ENCODE measurements at regions not wholly inside any gene's neighbourhood (a gene's known extent, or its start where the extent isn't known, plus 50 kb on each side); places are given as distances from the start of the nearest gene placed in this dataset.

DNA sequence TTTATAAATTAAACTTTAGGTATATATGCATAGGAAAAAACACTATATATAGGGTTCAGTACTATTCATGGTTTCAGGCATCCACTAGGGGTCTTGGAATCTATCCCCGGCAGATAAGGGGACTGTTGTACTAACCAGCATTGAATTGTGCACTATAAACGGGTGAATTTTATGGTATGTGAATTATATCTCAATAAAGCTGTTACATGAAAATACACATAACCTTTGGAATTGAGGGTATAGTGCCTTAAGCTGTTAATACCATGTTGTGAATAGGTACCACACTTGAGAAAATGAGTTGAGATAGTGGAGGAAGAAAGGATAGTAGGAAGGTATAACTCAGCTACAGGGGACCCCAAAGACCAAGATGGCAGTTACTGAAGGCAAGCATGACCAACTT lies 167.3 kb downstream of the HAUS1 start:
- no peak for DNase-seq (ENCODE audit: low read depth)
- TF ChIP-seq, protein P1, sequence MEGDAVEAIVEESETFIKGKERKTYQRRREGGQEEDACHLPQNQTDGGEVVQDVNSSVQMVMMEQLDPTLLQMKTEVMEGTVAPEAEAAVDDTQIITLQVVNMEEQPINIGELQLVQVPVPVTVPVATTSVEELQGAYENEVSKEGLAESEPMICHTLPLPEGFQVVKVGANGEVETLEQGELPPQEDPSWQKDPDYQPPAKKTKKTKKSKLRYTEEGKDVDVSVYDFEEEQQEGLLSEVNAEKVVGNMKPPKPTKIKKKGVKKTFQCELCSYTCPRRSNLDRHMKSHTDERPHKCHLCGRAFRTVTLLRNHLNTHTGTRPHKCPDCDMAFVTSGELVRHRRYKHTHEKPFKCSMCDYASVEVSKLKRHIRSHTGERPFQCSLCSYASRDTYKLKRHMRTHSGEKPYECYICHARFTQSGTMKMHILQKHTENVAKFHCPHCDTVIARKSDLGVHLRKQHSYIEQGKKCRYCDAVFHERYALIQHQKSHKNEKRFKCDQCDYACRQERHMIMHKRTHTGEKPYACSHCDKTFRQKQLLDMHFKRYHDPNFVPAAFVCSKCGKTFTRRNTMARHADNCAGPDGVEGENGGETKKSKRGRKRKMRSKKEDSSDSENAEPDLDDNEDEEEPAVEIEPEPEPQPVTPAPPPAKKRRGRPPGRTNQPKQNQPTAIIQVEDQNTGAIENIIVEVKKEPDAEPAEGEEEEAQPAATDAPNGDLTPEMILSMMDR (IDR thresholded peaks at IDR 0.05; ENCODE audit: insufficient read depth, low read length, severe bottlenecking): no peak
- no peak for FAIRE-seq

DNA sequence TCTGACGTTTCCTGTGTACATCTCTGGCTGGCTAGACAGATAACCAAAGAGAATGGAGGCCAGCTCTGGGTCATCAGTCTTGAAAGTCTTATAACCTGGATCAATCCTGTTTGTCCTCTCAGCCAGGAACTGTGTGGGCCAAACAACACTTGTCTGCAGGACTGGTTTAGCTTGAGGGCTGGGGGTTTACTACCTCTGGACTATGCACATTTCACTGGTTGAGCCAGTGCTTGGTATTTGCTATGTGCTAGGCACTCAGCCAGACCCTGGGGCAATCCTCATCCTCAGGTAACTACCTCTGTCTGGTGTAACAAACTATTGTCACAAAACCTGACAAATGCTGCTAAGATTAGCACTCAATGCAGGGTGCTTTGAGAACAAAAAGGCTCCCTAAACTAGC lies 169.7 kb downstream of the HAUS1 start:
- H3K36me3 ChIP-seq (ENCODE audit: control insufficient read depth, insufficient read depth, low read length): no peaks in the 10 kb centered on the region
- H3K4me3 ChIP-seq (ENCODE audit: low read depth, low read length): no peak overlapping the region
- FAIRE-seq (peak; percentile 92), DNase-seq (ENCODE audit: low read depth) (no peak)
- TF ChIP-seq, protein P1 (IDR thresholded peaks at IDR 0.05; ENCODE audit: insufficient read depth, low read length, severe bottlenecking): no peak
- H3K27me3 ChIP-seq (ENCODE audit: control insufficient read depth, insufficient read depth, low read length): no peaks in the 10 kb centered on the region

More for the DNA sequence above, 167.3 kb downstream of the HAUS1 start:
- no peaks in the 10 kb centered on the region for H3K36me3 ChIP-seq (ENCODE audit: control insufficient read depth, insufficient read depth, low read length)
- no peak overlapping the region for H3K4me3 ChIP-seq (ENCODE audit: low read depth, low read length)
- H3K27me3 ChIP-seq (ENCODE audit: control insufficient read depth, insufficient read depth, low read length): no peaks in the 10 kb centered on the region

DNA sequence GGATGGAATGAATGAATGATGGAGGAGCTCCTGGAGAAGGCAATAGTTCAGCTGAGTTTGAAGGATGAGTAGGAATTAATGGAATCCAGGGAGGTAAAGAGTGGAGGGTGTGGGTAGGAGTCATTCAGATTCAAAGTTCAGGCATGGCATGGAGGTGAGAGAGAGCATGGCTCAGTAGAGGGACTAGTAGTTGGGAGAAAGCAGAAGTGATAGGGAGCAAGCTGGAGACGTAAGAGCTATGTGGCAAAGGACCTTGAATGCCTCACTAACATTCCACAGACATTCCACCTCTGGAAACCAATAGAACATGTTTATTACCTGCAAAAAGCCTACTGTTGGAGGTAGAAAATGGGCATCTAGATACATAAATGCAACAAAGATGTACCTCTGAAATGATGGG lies 170.1 kb downstream of the HAUS1 start:
- Histone ChIP-seq H3K27me3 (ENCODE audit: control insufficient read depth, insufficient read depth, low read length) (no peaks in the 10 kb centered on the region), H3K36me3 (ENCODE audit: control insufficient read depth, insufficient read depth, low read length) (no peaks in the 10 kb centered on the region), H3K4me3 (ENCODE audit: low read depth, low read length) (no peak overlapping the region)
- FAIRE-seq (no peak), DNase-seq (ENCODE audit: low read depth) (no peak)
- TF ChIP-seq, protein P1 (IDR thresholded peaks at IDR 0.05; ENCODE audit: insufficient read depth, low read length, severe bottlenecking): no peak

DNA sequence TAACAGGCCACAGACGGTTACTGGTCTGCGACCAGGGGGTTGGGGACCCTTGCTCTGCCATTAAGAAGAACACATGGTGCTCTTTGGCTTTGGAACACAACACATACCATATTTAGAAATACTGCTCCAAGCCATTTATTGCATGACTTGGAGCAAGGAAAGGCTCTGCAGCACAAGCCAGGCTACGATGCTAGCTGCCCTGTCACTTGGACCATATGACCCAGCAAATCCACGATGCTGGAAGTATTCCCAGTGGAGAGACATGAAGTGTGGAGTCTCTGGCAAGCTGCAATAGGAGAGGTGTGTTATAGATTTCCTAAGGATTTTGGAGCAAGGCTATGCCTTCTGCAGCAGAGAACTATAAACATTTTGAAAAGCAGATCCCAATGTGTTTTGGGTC lies 171.2 kb downstream of the HAUS1 start:
- FAIRE-seq (no peak), DNase-seq (ENCODE audit: low read depth) (no peak)
- TF ChIP-seq, protein P1 (IDR thresholded peaks at IDR 0.05; ENCODE audit: insufficient read depth, low read length, severe bottlenecking): no peak
- Histone ChIP-seq H3K4me3 (ENCODE audit: low read depth, low read length) (no peak overlapping the region), H3K36me3 (ENCODE audit: control insufficient read depth, insufficient read depth, low read length) (no peaks in the 10 kb centered on the region), H3K27me3 (ENCODE audit: control insufficient read depth, insufficient read depth, low read length) (no peaks in the 10 kb centered on the region)

DNA sequence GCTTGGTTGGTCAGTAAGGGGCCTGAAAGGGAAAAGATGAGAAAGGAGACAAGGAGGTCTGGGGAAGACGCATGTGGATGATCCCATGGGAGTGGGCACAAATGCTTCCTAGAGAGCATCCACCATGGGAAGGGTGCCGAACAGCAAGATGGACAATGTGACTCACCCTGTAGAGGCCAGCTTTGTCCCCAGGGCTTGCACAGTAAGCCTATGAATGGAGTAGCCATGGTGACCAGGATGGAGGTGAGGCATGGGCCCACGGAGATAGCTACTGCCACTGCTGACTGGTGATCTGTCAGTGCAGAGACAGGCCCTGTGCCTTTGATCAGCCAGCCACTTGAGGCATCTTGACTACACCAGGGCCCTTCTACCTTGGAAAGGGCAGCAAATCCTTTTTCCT lies 172.6 kb downstream of the HAUS1 start:
- FAIRE-seq: no peak
- TF ChIP-seq, protein P1 (IDR thresholded peaks at IDR 0.05; ENCODE audit: insufficient read depth, low read length, severe bottlenecking): no peak

More for the DNA sequence above, 172.6 kb downstream of the HAUS1 start:
- no peaks in the 10 kb centered on the region for H3K36me3 ChIP-seq (ENCODE audit: control insufficient read depth, insufficient read depth, low read length)
- H3K4me3 ChIP-seq (ENCODE audit: low read depth, low read length): no peak overlapping the region
- DNase-seq (ENCODE audit: low read depth): no peak
- no peaks in the 10 kb centered on the region for H3K27me3 ChIP-seq (ENCODE audit: control insufficient read depth, insufficient read depth, low read length)
